ENCODE measurements at regions not wholly inside any gene's neighbourhood (a gene's known extent, or its start where the extent isn't known, plus 50 kb on each side); places are given as distances from the start of the nearest gene placed in this dataset.
"Not testable (repeated sequence)": the region's sequence is repeated elsewhere in the genome, so short reads cannot be mapped to it uniquely, and the experiment has no call there.

DNA sequence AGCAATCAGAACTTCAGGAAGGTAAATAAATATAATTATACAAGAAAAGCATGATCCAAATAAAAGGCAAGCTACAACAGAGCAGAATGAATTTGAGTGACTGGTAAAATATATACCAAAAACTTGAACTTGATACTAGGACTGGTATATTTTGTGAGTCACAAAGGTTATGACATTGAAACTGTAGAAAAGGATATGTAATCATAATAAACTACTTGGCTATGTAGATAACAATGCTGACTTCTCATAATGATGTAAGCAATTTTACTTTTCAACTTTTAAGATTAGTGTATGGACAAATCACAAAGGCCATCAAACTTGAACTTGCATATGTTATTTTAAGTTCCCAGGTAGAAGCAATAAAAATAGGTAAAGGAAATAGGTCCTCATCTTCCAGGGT, 384.5 kb upstream of the NECTIN3 start:
- no peak for DNase-seq (ENCODE audit: low spot score)

DNA sequence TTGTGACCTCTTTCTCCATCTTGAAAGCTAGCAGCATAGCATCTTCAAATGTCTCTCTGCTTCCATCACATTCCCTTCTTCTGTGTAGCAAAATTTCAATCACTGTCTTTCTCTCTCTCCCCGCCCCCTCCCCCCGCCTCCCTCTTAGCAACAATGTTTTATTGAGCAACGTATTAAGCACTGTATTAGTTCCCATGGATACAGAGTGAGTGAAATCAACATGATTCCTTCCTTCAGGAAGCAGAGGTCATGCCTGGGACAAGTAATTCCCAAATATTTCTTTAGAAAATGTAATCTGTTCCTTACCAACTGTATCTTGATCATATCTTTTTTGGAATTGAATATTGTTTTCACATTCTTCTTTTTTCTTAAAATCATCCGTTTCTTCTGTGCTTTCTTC, 373.7 kb upstream of the NECTIN3 start:
- DNase-seq (ENCODE audit: low spot score) = no peak

DNA sequence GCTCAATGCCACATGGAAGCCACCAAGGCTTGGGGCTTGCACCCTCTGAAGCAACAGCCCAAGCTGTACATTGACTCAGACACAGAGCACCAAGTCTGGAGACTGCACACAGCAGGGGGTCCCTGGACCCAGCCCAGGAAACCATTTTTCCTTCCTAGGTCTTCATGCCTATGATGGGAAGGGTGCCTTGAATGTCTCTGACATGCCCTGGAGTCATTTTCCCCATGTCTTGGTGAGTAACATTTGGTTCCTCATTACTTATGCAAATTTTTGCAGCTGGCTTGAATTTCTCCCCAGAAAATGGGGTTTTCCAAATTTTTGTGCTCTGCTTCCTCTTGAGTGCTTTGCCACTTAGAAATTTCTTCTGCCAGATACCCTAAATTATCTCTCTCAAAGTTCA, 367.3 kb upstream of the NECTIN3 start:
- not testable (repeated sequence) for DNase-seq (ENCODE audit: low spot score)

DNA sequence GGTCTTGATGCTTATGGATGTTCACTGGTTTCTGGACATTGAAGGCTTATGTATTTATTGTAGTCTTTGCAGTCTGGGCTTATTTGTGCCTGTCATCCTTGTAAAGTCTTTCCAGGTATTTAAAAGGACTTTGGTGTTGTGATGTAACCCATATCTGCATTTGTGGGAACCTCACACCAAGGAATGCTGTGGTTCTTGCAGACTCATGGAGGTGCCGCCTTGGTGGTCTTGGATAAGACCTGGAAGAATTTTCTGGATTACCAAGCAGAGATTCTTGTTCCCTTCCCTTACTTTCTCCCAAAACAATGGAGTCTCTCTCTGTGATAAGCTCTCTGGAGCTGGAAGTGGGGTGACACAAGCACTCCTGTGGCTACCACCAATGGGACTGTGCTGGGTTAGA, 363.5 kb upstream of the NECTIN3 start:
- DNase-seq (ENCODE audit: low spot score) = no peak

- no peak for DNase-seq (ENCODE audit: low spot score)
Observed at GRCh38 chr3:110710156-110710555, 361.5 kb upstream of the NECTIN3 start.

DNA sequence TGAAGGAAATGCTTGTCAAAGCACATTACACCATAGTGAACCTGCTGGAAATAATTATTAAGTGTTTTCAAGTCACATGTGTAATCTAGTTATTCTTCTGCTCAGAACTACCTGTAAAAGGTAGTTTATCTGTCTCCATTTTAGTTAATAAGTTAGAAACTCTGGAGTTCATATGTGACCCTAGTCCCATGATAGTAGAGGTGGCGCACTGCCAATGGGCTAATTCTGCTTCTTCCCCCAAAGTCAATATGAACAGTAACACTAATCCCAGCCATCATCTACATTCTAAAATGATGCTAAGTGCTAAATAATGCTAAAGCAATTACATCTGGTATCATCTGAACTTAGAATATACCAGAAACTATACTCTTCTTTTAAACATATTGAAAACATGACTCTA, 361.0 kb upstream of the NECTIN3 start:
- no peak for DNase-seq (ENCODE audit: low spot score)

GRCh38 chr3:110711130-110711832, 360.3 kb upstream of the NECTIN3 start:
- no peak for DNase-seq (ENCODE audit: low spot score)

DNA sequence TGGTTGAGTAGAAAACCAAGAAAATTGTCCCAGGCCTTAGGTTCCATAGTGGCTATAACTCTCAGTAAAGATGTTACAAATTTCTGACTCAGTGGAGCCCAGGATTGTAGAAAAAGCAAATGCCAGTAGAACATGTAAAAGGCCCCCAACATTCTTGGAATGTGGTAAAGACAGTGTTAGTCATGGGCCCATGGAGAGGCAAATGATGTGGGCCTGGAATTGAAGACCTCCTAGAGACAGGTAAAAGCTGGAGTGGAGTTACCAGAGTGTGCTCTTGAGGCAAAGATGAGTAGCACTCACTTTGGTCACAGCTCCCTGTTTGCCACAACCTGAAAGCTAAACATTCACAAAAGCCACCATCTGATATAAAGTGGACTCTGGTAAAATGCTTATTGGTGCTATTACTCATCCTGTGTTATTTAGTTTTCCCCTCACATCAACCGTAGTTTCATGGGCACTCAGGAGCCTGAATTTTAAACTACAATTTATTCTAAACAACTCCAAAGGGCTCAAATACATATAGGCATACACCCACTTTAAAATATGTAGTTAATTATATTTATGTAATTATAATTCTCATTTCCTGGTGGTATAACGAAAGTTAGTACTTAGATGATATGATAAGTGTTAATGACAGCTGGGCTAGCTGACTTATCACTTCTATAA, 359.6 kb upstream of the NECTIN3 start:
- DNase-seq (ENCODE audit: low spot score) = no peak

DNA sequence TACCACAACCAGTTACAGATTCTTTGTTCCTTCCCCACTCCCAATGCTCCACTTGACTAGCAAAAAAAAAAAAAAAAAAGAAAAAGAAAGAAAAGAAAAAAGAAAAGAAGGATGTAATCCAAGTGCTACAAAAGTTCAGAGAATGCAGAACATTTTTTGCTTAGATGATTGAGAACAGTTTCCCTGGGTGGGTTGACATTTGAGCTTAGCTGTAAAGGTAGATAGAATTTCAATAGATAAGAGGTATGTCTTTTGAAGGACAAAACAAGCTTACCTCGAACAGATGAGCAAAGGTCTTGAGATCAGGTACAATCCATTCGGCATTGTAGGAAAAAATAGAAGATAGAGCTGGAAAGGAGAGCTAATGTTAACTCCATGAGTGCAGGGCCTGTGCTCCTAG, 344.6 kb upstream of the NECTIN3 start:
- DNase-seq (ENCODE audit: low spot score) = no peak

DNA sequence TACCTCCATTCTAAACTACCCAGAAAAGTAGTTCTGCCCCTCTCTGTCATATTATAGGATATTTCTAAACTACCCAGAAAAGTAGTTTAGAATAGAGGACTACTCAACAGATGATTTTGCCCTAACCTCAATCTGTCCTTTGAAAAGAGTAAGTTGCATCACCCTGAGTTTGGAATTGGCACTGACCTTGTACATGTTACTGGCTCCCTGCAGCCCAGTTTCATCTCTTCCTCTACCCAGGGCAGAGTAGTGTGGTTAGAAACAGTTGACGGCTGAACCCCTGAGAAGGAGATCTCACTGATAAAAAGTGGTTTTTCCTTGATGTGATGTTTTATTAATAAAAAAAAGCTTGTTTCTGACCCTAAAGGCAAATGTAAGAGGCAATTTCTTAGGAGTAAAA, 340.5 kb upstream of the NECTIN3 start:
- no peak for DNase-seq (ENCODE audit: low spot score)

GRCh38 chr3:110732420-110732819, 339.2 kb upstream of the NECTIN3 start:
- DNase-seq (ENCODE audit: low spot score) = no peak

- DNase-seq (ENCODE audit: low spot score) = no peak
Observed at GRCh38 chr3:110733045-110733444, 338.6 kb upstream of the NECTIN3 start.

GRCh38 chr3:110734524-110734923, 337.1 kb upstream of the NECTIN3 start:
- no peak for DNase-seq (ENCODE audit: low spot score)

DNA sequence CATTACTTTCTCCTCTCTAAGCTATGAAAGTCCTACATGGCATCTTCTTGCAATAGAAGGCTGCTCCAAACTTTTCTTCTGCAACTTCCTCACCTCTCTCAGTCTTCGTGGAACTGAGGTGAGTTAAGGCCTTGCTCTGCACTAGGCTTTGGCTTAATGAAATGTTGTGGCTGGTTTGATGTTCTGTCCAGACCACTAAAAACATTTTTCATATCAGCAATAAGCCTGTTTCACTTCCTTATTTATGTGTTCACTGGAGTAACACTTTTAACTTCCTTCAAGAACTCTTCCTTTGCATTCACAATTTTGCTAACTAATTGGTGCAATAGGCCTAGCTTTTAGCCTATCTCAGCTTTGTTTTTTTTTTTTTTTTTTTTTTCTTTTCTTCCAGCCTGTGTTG, 335.3 kb upstream of the NECTIN3 start:
- DNase-seq (ENCODE audit: low spot score) = no peak

DNA sequence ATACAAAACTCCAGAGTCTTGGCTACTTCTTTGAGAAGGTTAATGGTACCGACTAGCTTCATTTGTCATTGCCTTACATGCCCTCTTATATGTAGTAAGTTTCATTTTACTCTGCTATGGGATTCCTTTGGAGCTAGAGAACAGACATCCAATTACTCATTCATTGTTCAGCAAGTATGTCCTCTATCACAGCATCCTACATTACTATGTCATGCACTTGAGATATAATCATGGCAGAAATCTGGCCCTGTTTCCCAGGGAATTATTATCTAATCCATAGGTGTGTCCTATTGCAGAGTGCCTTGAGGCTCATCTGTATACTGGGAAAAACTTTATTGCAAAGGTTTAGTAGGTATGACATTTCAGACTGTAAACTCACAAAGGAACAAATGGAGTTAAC, 333.1 kb upstream of the NECTIN3 start:
- no peak for DNase-seq (ENCODE audit: low spot score)

GRCh38 chr3:110741891-110742290, 329.7 kb upstream of the NECTIN3 start:
- no peak for DNase-seq (ENCODE audit: low spot score)

- no peak for DNase-seq (ENCODE audit: low spot score)
Observed at GRCh38 chr3:110743202-110743601, 328.4 kb upstream of the NECTIN3 start.

GRCh38 chr3:110743984-110744383, 327.6 kb upstream of the NECTIN3 start:
- no peak for DNase-seq (ENCODE audit: low spot score)

GRCh38 chr3:110744723-110745122, 326.9 kb upstream of the NECTIN3 start:
- DNase-seq (ENCODE audit: low spot score) = no peak

- DNase-seq (ENCODE audit: low spot score) = no peak
Observed at GRCh38 chr3:110749006-110749405, 322.6 kb upstream of the NECTIN3 start.

GRCh38 chr3:110750201-110750600, 321.4 kb upstream of the NECTIN3 start:
- DNase-seq (ENCODE audit: low spot score) = no peak

- no peak for DNase-seq (ENCODE audit: low spot score)
Observed at GRCh38 chr3:110752307-110752706, 319.3 kb upstream of the NECTIN3 start.

GRCh38 chr3:110753516-110753915, 318.1 kb upstream of the NECTIN3 start:
- DNase-seq (ENCODE audit: low spot score) = no peak
